HCT116 (cell line): ENCODE measurements at regions not wholly inside any gene's neighbourhood (a gene's known extent, or its start where the extent isn't known, plus 50 kb on each side); places are given as distances from the start of the nearest gene placed in this dataset.

ENCODE experiments used
- ATAC-seq: fragments of 200-7000 bp; cut with Tn5 transposase; 2 replicates; pipeline ENCODE4 v1.9.1; 2020; ENCODE audit warnings: mild to moderate bottlenecking, moderate library complexity
- BruUV-seq: library from RNA; stranded (reverse); fragments of 400-500 nt; replicated peaks from 2 replicates; lab custom pipeline; 2021; lab: Mats Ljungman, UMichigan
- CTCF ChIA-PET: fragments of 300-600 bp; sonication (Branson Sonifier 250); formaldehyde crosslinking; loops from one replicate; lab custom pipeline; 2021; ENCODE audit warnings: antibody characterized with exemption; lab: Charles Lee
- POLR2A ChIA-PET: fragments of 300-600, 350-600 bp; sonication (Branson Sonifier 250); formaldehyde crosslinking; loops from one replicate; lab custom pipeline; 2021; ENCODE audit warnings: antibody characterized with exemption; lab: Charles Lee
- RAD21 ChIA-PET, 2 experiments: fragments of 300-600 bp; sonication (Branson Sonifier 250); formaldehyde crosslinking; loops; one replicate each; lab custom pipeline; 2023; ENCODE audit warnings: low total read pairs in 2 of 2; ENCODE audit not compliant: uncharacterized antibody in 2 of 2, unreplicated experiment in 2 of 2, low non-redundant PET in 1 of 2; lab: Charles Lee
- DNase-seq: peaks from one replicate; pipeline ENCODE4 v3.0.0-alpha.2; 2010; ENCODE audit warnings: low read depth, low spot score
- H2AFZ ChIP-seq: fragments of 200-600 bp; shearing (Covaris generic), sonication (generic); 2 replicates; pipeline ENCODE4 v1.6.1; 2017; ENCODE audit warnings: low read depth, mixed run types, mixed read lengths, antibody characterized with exemption, low read length; ENCODE audit not compliant: poor library complexity, severe bottlenecking
- H3K27ac ChIP-seq: 2 replicates; pipeline ENCODE4 v1.5.1; 2012; ENCODE audit warnings: low read depth, low read length
- H3K27me3 ChIP-seq: fragments of 200-600 bp; sonication (generic); 2 replicates; pipeline ENCODE4 v1.6.1; 2016; ENCODE audit warnings: mixed run types, low read length, mixed read lengths; ENCODE audit not compliant: insufficient read depth
- H3K36me3 ChIP-seq, 2 experiments: fragments of 200-500 bp in 1 of 2; fragments of 200-600 bp in 1 of 2; sonication (Bioruptor generic) in 1 of 2; sonication (generic) in 1 of 2; 2 replicates each; pipeline versions ENCODE4 v1.5.1 to v1.6.1; 2014 to 2016; ENCODE audit warnings: low read length in 2 of 2, inconsistent platforms in 1 of 2, mixed read lengths in 1 of 2, mixed run types in 1 of 2; ENCODE audit not compliant: insufficient read depth in 2 of 2, control insufficient read depth in 1 of 2
- H3K4me1 ChIP-seq, 2 experiments: fragments of 200-600 bp in 1 of 2; sonication (generic) in 1 of 2; 2 replicates each; pipeline versions ENCODE4 v1.5.1 to v1.6.1; 2012 to 2017; ENCODE audit warnings: low read length in 2 of 2, inconsistent platforms in 1 of 2, mild to moderate bottlenecking in 1 of 2, mixed read lengths in 1 of 2, mixed run types in 1 of 2, moderate library complexity in 1 of 2; ENCODE audit not compliant: insufficient read depth in 2 of 2, control insufficient read depth in 1 of 2
- H3K4me2 ChIP-seq: fragments of 200-600 bp; sonication (generic); 2 replicates; pipeline ENCODE4 v1.6.1; 2017; ENCODE audit warnings: mixed run types, low read length, mixed read lengths
- H3K4me3 ChIP-seq, 2 experiments: fragments of 200-600 bp in 1 of 2; sonication (generic) in 1 of 2; replicated peaks in 1 of 2; 2 replicates each; pipeline ENCODE4 v1.5.1; 2011 to 2016; ENCODE audit warnings: low read length in 2 of 2, control low read depth in 1 of 2, low read depth in 1 of 2, mild to moderate bottlenecking in 1 of 2, mixed read lengths in 1 of 2, mixed run types in 1 of 2
- H3K79me2 ChIP-seq: fragments of 200-600 bp; sonication (generic); 2 replicates; pipeline ENCODE4 v1.6.1; 2017; ENCODE audit warnings: mild to moderate bottlenecking, mixed run types, low read length, moderate library complexity, mixed read lengths; ENCODE audit not compliant: insufficient read depth
- H3K9ac ChIP-seq: fragments of 200-600 bp; sonication (generic); 2 replicates; pipeline ENCODE4 v1.6.1; 2016; ENCODE audit warnings: low read length, mixed read lengths
- H3K9me2 ChIP-seq: fragments of 200-600 bp; sonication (generic), shearing (Covaris generic); 2 replicates; pipeline ENCODE4 v1.6.1; 2017; ENCODE audit warnings: mixed run types, mild to moderate bottlenecking, moderate library complexity; ENCODE audit not compliant: insufficient read depth
- H3K9me3 ChIP-seq, 2 experiments: fragments of 200-500 bp in 1 of 2; fragments of 200-600 bp in 1 of 2; sonication (Bioruptor generic) in 1 of 2; sonication (generic) in 1 of 2; 2 replicates each; pipeline ENCODE4 v1.6.1; 2014 to 2017; ENCODE audit warnings: low read length in 2 of 2, mixed read lengths in 2 of 2, inconsistent platforms in 1 of 2, low read depth in 1 of 2, mild to moderate bottlenecking in 1 of 2, mixed run types in 1 of 2, moderate library complexity in 1 of 2; ENCODE audit not compliant: control insufficient read depth in 1 of 2, insufficient read depth in 1 of 2
- H4K20me1 ChIP-seq: fragments of 200-600 bp; sonication (generic), shearing (Covaris generic); 2 replicates; pipeline ENCODE4 v1.6.1; 2017; ENCODE audit warnings: mixed run types, mild to moderate bottlenecking, moderate library complexity; ENCODE audit not compliant: insufficient read depth
- ATF3 ChIP-seq: IDR thresholded peaks from 2 replicates; pipeline ENCODE4 v1.6.1; 2012
- EGR1 ChIP-seq: IDR thresholded peaks from 2 replicates; pipeline ENCODE4 v1.6.1; 2012; ENCODE audit warnings: low read depth
- ELF1 ChIP-seq: IDR thresholded peaks from 2 replicates; pipeline ENCODE4 v1.6.1; 2012; ENCODE audit warnings: low read depth, borderline replicate concordance
- EZH2phosphoT487 ChIP-seq: fragments of 200-600 bp; IDR thresholded peaks from 2 replicates; pipeline ENCODE4 v1.6.1; 2018; ENCODE audit warnings: antibody characterized with exemption, borderline replicate concordance
- JUND ChIP-seq: IDR thresholded peaks from 2 replicates; pipeline ENCODE4 v1.6.1; 2012
- MAX ChIP-seq: IDR thresholded peaks from 2 replicates; pipeline ENCODE4 v1.6.1; 2012
- POLR2A ChIP-seq: IDR thresholded peaks from 2 replicates; pipeline ENCODE4 v1.7.0; 2011; ENCODE audit warnings: borderline replicate concordance; ENCODE audit not compliant: insufficient read depth, insufficient read length; ENCODE audit errors: extremely low read depth
- POLR2AphosphoS5 ChIP-seq: IDR thresholded peaks from 2 replicates; pipeline ENCODE4 v1.6.1; 2011; ENCODE audit warnings: mild to moderate bottlenecking, low read depth, low read length, moderate library complexity
- RAD21 ChIP-seq: IDR thresholded peaks from 2 replicates; pipeline ENCODE4 v1.6.1; 2012; ENCODE audit warnings: low read depth, mild to moderate bottlenecking
- SIN3A ChIP-seq: IDR thresholded peaks from 2 replicates; pipeline ENCODE4 v1.6.1; 2012; ENCODE audit warnings: low read depth
- SP1 ChIP-seq: IDR thresholded peaks from 2 replicates; pipeline ENCODE4 v1.6.1; 2012; ENCODE audit warnings: low read depth
- SRF ChIP-seq: IDR thresholded peaks from 2 replicates; pipeline ENCODE4 v1.6.1; 2012; ENCODE audit warnings: low read depth
- TCF7L2 ChIP-seq: IDR thresholded peaks from 2 replicates; pipeline ENCODE4 v1.7.0; 2011; ENCODE audit warnings: borderline replicate concordance, inconsistent platforms; ENCODE audit not compliant: insufficient read depth, insufficient read length; ENCODE audit errors: extremely low read depth
- ZBTB33 ChIP-seq: IDR thresholded peaks from 2 replicates; pipeline ENCODE4 v1.6.1; 2011; ENCODE audit warnings: mild to moderate bottlenecking, low read length, moderate library complexity; ENCODE audit not compliant: insufficient replicate concordance; ENCODE audit errors: extremely low read depth
- ZFX ChIP-seq: fragments of 450-650 bp; IDR thresholded peaks from 2 replicates; pipeline ENCODE4 v1.6.1; 2017
- ZNF274 ChIP-seq: fragments of 200-500 bp; sonication (Bioruptor generic); IDR thresholded peaks from 2 replicates; pipeline ENCODE4 v1.6.1; 2014; ENCODE audit warnings: mild to moderate bottlenecking, low read depth, low read length, inconsistent platforms
- intact Hi-C: fragments of 100-400 bp; cut with micrococcal nuclease; formaldehyde crosslinking; loops from 2 replicates; pipeline ENCODE4 v1.10.0; 2022

- H4K20me1 ChIP-seq = no peaks in the 10 kb centered on the region
- POLR2A ChIA-PET = no interaction called here
- ATAC-seq = no peak
- H3K36me3 ChIP-seq = no peaks in the 10 kb centered on the region
- BruUV-seq = no TSS peak
- no peaks in the 10 kb centered on the region for H3K79me2 ChIP-seq
- RAD21 ChIA-PET = no interaction called here
- no peak overlapping the region for H3K4me3 ChIP-seq
- no peaks in the 10 kb centered on the region; a peak in 1 of 4 replicates for H3K9me3 ChIP-seq
- H3K27ac ChIP-seq = no peak overlapping the region
- no peaks in the 10 kb centered on the region for H3K9me2 ChIP-seq
- no peak for DNase-seq
- no peak overlapping the region for H3K9ac ChIP-seq
- TF ChIP-seq TCF7L2 (no peak), ELF1 (no peak), MAX (no peak), ZFX (no peak)
- intact Hi-C loops = no loop called here
- no peaks in the 10 kb centered on the region for H3K27me3 ChIP-seq
- H3K4me1 ChIP-seq = no peaks in the 10 kb centered on the region
- H3K4me2 ChIP-seq = no peak overlapping the region
- CTCF ChIA-PET = no interaction called here
- no peak overlapping the region for H2AFZ ChIP-seq
Measured at GRCh38 chr2:239717706-239718105, 307.4 kb downstream of the NDUFA10 start.

GRCh38 chr2:239717319-239717675 lies 307.8 kb downstream of the NDUFA10 start:
- Histone ChIP-seq H3K27me3 (no peaks in the 10 kb centered on the region), H2AFZ (no peak overlapping the region), H3K9ac (no peak overlapping the region), H3K4me1 (no peaks in the 10 kb centered on the region), H3K79me2 (no peaks in the 10 kb centered on the region), H3K9me3 (no peaks in the 10 kb centered on the region; a peak in 1 of 4 replicates), H3K9me2 (no peaks in the 10 kb centered on the region), H3K36me3 (no peaks in the 10 kb centered on the region), H3K4me3 (no peak overlapping the region), H3K4me2 (no peak overlapping the region), H3K27ac (no peak overlapping the region), H4K20me1 (no peaks in the 10 kb centered on the region)
- CTCF ChIA-PET = no interaction called here
- no TSS peak for BruUV-seq
- ATAC-seq = no peak
- POLR2A ChIA-PET = no interaction called here
- intact Hi-C loops = no loop called here
- no peak for TF ChIP-seq EGR1
- TF ChIP-seq TCF7L2 = no peak
- TF ChIP-seq POLR2AphosphoS5 = no peak
- no peak for TF ChIP-seq ELF1
- TF ChIP-seq JUND = no peak
- TF ChIP-seq ZNF274 = no peak
- no peak for TF ChIP-seq SRF
- TF ChIP-seq MAX = no peak
- no peak for TF ChIP-seq SP1
- no peak for TF ChIP-seq RAD21
- no peak for TF ChIP-seq ATF3
- TF ChIP-seq ZFX = no peak
- no peak for TF ChIP-seq SIN3A
- TF ChIP-seq ZBTB33 = no peak
- no peak for TF ChIP-seq EZH2phosphoT487
- TF ChIP-seq POLR2A = no peak
- no peak for DNase-seq
- RAD21 ChIA-PET = no interaction called here
